B cell (primary cell): ENCODE measurements at regions not wholly inside any gene's neighbourhood (a gene's known extent, or its start where the extent isn't known, plus 50 kb on each side); places are given as distances from the start of the nearest gene placed in this dataset.

Experiments used
- ATAC-seq: fragments of 200-7000 bp; cut with Tn5 transposase; one replicate; pipeline ENCODE4 v1.10.0; 2021; ENCODE audit warnings: low read depth, mild to moderate bottlenecking, moderate number of reproducible peaks, moderate library complexity
- CTCF ChIA-PET: fragments of 350-600 bp; sonication (Branson Sonifier 250); formaldehyde crosslinking; loops from one replicate; lab custom pipeline; 2021; ENCODE audit warnings: antibody characterized with exemption, inconsistent platforms; lab: Charles Lee
- POLR2A ChIA-PET: fragments of 350-600 bp; sonication (Branson Sonifier 250); formaldehyde crosslinking; loops from one replicate; lab custom pipeline; 2021; ENCODE audit warnings: antibody characterized with exemption; lab: Charles Lee
- DNase-seq: peaks from one replicate; pipeline ENCODE4 v3.0.0; 2013
- H2AFZ ChIP-seq: 2 replicates; pipeline ENCODE4 v1.6.1; 2012; ENCODE audit warnings: mild to moderate bottlenecking, low read depth, low read length; ENCODE audit not compliant: insufficient read depth, poor library complexity, severe bottlenecking
- H3K27ac ChIP-seq, 2 donors: 1 replicate in 1 of 2; 2 replicates in 1 of 2; pipeline ENCODE4 v1.5.1; 2012 to 2013; ENCODE audit warnings: low read length in 2 of 2, mild to moderate bottlenecking in 2 of 2, moderate library complexity in 1 of 2
- H3K27me3 ChIP-seq, 4 experiments: fragments of 200-600 bp in 1 of 4; sonication (generic) in 1 of 4; replicated peaks in 1 of 4; 1 replicate in 2 of 4; 2 replicates in 2 of 4; pipeline versions ENCODE4 v1.6.1 to v1.7.0; 2013 to 2016; ENCODE audit warnings: low read length in 3 of 4, mild to moderate bottlenecking in 2 of 4, mixed read lengths in 1 of 4, moderate library complexity in 1 of 4; ENCODE audit not compliant: insufficient read depth in 4 of 4, control insufficient read depth in 3 of 4; ENCODE audit errors: control extremely low read depth in 1 of 4
- H3K36me3 ChIP-seq, 2 experiments: replicated peaks in 1 of 2; 1 replicate in 1 of 2; 2 replicates in 1 of 2; pipeline versions ENCODE4 v1.6.1 to v1.7.1; 2013; ENCODE audit warnings: low read length in 1 of 2; ENCODE audit not compliant: insufficient read depth in 2 of 2, control insufficient read depth in 1 of 2; ENCODE audit errors: control extremely low read depth in 1 of 2, extremely low read depth in 1 of 2
- H3K4me1 ChIP-seq, 2 donors: fragments of 200-600 bp in 1 of 2; sonication (generic) in 1 of 2; 1 replicate in 1 of 2; 2 replicates in 1 of 2; pipeline versions ENCODE4 v1.5.1 to v1.6.1; 2013 to 2017; ENCODE audit warnings: low read length in 2 of 2; ENCODE audit not compliant: control insufficient read depth in 2 of 2, insufficient read depth in 2 of 2
- H3K4me2 ChIP-seq: replicated peaks from 2 replicates; pipeline ENCODE3; 2012; ENCODE audit warnings: mild to moderate bottlenecking, low read depth, low read length; ENCODE audit not compliant: poor library complexity, severe bottlenecking
- H3K4me3 ChIP-seq, 5 experiments: fragments of 200-600 bp in 1 of 5; sonication (generic) in 1 of 5; 1 replicate in 3 of 5; 2 replicates in 2 of 5; pipeline versions ENCODE4 v1.5.1 to v1.7.0; 2011 to 2016; ENCODE audit warnings: low read length in 4 of 5, mild to moderate bottlenecking in 4 of 5, low read depth in 2 of 5, control low read depth in 1 of 5, moderate library complexity in 1 of 5; ENCODE audit not compliant: insufficient read depth in 1 of 5; ENCODE audit errors: control extremely low read depth in 1 of 5, extremely low read depth in 1 of 5
- H3K79me2 ChIP-seq: fragments of 200-600 bp; sonication (generic); one replicate; pipeline ENCODE4 v1.6.0; 2016; ENCODE audit warnings: low read length; ENCODE audit not compliant: control insufficient read depth, insufficient read depth
- H3K9ac ChIP-seq: fragments of 200-600 bp; sonication (generic); 2 replicates; pipeline ENCODE4 v1.6.1; 2017; ENCODE audit warnings: mild to moderate bottlenecking, low read length, moderate library complexity
- H3K9me3 ChIP-seq, 3 donors: one replicate each; pipeline versions ENCODE4 v1.6.1 to v1.7.1; 2013; ENCODE audit warnings: low read length in 2 of 3; ENCODE audit not compliant: control insufficient read depth in 2 of 3, insufficient read depth in 1 of 3; ENCODE audit errors: control extremely low read depth in 1 of 3
- H4K20me1 ChIP-seq: 2 replicates; pipeline ENCODE4 v1.6.0; 2012; ENCODE audit warnings: mild to moderate bottlenecking, low read length; ENCODE audit not compliant: insufficient read depth, control insufficient read depth, poor library complexity, severe bottlenecking
- H3K27ac Mint-ChIP-seq: one replicate; pipeline ENCODE4 v1.8.0; 2021; ENCODE audit warnings: mixed read lengths
- H3K27me3 Mint-ChIP-seq: one replicate; pipeline ENCODE4 v1.8.0; 2021; ENCODE audit warnings: mixed read lengths
- H3K4me1 Mint-ChIP-seq: one replicate; pipeline ENCODE4 v1.8.0; 2021; ENCODE audit warnings: mixed read lengths
- H3K4me3 Mint-ChIP-seq: one replicate; pipeline ENCODE4 v1.8.0; 2021; ENCODE audit warnings: mixed read lengths
- H3K9me3 Mint-ChIP-seq: one replicate; pipeline ENCODE4 v1.8.0; 2022; ENCODE audit warnings: mixed read lengths; ENCODE audit not compliant: insufficient read depth
- EZH2 ChIP-seq: IDR thresholded peaks from 2 replicates; pipeline ENCODE4 v1.6.1; 2012; ENCODE audit warnings: borderline replicate concordance, low read depth, mild to moderate bottlenecking, moderate library complexity, low read length; ENCODE audit not compliant: insufficient read depth, poor library complexity, severe bottlenecking
- WGBS: methylation state at CpG from one replicate; pipeline ENCODE4 v1.1.5; 2013; ENCODE audit warnings: missing lambda C conversion rate; ENCODE audit not compliant: insufficient coverage; 5-methylcytosine and 5-hydroxymethylcytosine counted together
- intact Hi-C: fragments of 100-400 bp; cut with micrococcal nuclease; formaldehyde crosslinking; loops from one replicate; pipeline ENCODE4 v1.10.0; 2022
- TF ChIP-seq, protein P1 (sequence below): fragments of 200-600 bp; IDR thresholded peaks from one replicate; pipeline ENCODE4 v1.8.0; 2022; ENCODE audit warnings: antibody characterized with exemption, mild to moderate bottlenecking

GRCh38 chr11:109511598-109511997 is 89.6 kb downstream of the C11orf87 start:
- DNase-seq = no peak

DNA sequence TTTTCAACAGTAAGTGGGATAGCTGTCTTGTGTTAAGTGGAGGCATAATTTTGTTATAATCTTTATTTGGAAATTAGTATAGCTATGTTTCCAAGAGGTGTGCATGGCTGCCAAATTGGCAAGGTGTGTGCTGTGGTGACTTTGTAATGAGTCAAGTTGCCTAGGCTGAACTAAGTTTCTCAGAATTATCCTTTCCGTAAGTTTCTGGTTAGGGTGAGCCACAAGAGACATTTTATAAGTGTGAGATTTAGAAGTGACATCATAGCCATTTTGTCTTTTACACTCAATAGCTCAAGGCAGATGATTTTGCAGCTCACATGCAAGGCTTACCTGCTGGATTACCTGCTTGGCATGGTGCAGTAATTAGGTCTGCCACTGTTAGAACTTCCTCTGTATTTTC is 90.3 kb downstream of the C11orf87 start:
- ATAC-seq = no peak
- Mint-ChIP-seq H3K27me3 (no peaks in the 10 kb centered on the region), H3K4me3 (no peak overlapping the region), H3K9me3 (peaks cover 5% of the 10 kb centered on the region), H3K27ac (no peak overlapping the region), H3K4me1 (no peaks in the 10 kb centered on the region)
- Histone ChIP-seq H3K4me3 (no peak overlapping the region), H3K9ac (no peak overlapping the region), H3K9me3 (no peaks in the 10 kb centered on the region), H3K27me3 (no peaks in the 10 kb centered on the region), H3K4me1 (no peaks in the 10 kb centered on the region), H3K27ac (no peak overlapping the region), H2AFZ (no peak overlapping the region), H3K79me2 (no peaks in the 10 kb centered on the region), H4K20me1 (no peaks in the 10 kb centered on the region), H3K36me3 (no peaks in the 10 kb centered on the region), H3K4me2 (no peak overlapping the region)
- intact Hi-C loops = no loop called here
- TF ChIP-seq, protein P1, sequence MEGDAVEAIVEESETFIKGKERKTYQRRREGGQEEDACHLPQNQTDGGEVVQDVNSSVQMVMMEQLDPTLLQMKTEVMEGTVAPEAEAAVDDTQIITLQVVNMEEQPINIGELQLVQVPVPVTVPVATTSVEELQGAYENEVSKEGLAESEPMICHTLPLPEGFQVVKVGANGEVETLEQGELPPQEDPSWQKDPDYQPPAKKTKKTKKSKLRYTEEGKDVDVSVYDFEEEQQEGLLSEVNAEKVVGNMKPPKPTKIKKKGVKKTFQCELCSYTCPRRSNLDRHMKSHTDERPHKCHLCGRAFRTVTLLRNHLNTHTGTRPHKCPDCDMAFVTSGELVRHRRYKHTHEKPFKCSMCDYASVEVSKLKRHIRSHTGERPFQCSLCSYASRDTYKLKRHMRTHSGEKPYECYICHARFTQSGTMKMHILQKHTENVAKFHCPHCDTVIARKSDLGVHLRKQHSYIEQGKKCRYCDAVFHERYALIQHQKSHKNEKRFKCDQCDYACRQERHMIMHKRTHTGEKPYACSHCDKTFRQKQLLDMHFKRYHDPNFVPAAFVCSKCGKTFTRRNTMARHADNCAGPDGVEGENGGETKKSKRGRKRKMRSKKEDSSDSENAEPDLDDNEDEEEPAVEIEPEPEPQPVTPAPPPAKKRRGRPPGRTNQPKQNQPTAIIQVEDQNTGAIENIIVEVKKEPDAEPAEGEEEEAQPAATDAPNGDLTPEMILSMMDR = no peak
- no peak for TF ChIP-seq EZH2
- no CpG with 5 or more reads among the region's 1 CpG for WGBS
- no peak for DNase-seq
- ChIA-PET POLR2A (no interaction called here), CTCF (no interaction called here)

More at GRCh38 chr11:109511598-109511997, 89.6 kb downstream of the C11orf87 start:
- H3K9ac ChIP-seq = no peak overlapping the region
- no peaks in the 10 kb centered on the region for H3K36me3 ChIP-seq
- H4K20me1 ChIP-seq = no peaks in the 10 kb centered on the region
- H3K9me3 ChIP-seq = no peaks in the 10 kb centered on the region
- no peak overlapping the region for H3K4me3 Mint-ChIP-seq
- H3K4me3 ChIP-seq = no peak overlapping the region
- H3K27ac ChIP-seq = no peak overlapping the region
- no peaks in the 10 kb centered on the region for H3K27me3 Mint-ChIP-seq
- no peaks in the 10 kb centered on the region for H3K4me1 Mint-ChIP-seq
- no peak overlapping the region for H2AFZ ChIP-seq
- intact Hi-C loops = no loop called here
- ATAC-seq = no peak
- no peak overlapping the region for H3K4me2 ChIP-seq
- no peak overlapping the region for H3K27ac Mint-ChIP-seq
- no peak for TF ChIP-seq EZH2
- TF ChIP-seq, protein P1 = no peak
- H3K79me2 ChIP-seq = no peaks in the 10 kb centered on the region
- ChIA-PET CTCF (no interaction called here), POLR2A (no interaction called here)
- no peaks in the 10 kb centered on the region for H3K27me3 ChIP-seq
- H3K9me3 Mint-ChIP-seq = peaks cover 4% of the 10 kb centered on the region
- H3K4me1 ChIP-seq = no peaks in the 10 kb centered on the region
